SK-N-SH treated with all-trans-retinoic acid at 6 μM for 48 hours (cell line): ENCODE measurements at regions not wholly inside any gene's neighbourhood (a gene's known extent, or its start where the extent isn't known, plus 50 kb on each side); places are given as distances from the start of the nearest gene placed in this dataset.

ENCODE experiments used
- PATZ1 ChIP-seq: fragments of 250-450 bp; sonication (Bioruptor Pico); IDR thresholded peaks from 2 replicates; pipeline ENCODE4 v1.8.0; 2020; ENCODE audit warnings: mild to moderate bottlenecking, moderate library complexity, borderline replicate concordance
- SNAI2 ChIP-seq: fragments of 250-450 bp; sonication (Bioruptor Pico); IDR thresholded peaks from 2 replicates; pipeline ENCODE4 v1.5.0; 2020; ENCODE audit warnings: mild to moderate bottlenecking, moderate library complexity
- TCF4 ChIP-seq: fragments of 250-450 bp; sonication (Bioruptor Pico); IDR thresholded peaks from 2 replicates; pipeline ENCODE4 v1.8.0; 2021; ENCODE audit warnings: mild to moderate bottlenecking, moderate library complexity, borderline replicate concordance
- TOX ChIP-seq: fragments of 250-450 bp; sonication (Bioruptor Pico); IDR thresholded peaks from 2 replicates; pipeline ENCODE4 v1.8.0; 2021; ENCODE audit warnings: mild to moderate bottlenecking, moderate library complexity, borderline replicate concordance
- TSHZ2 ChIP-seq: fragments of 250-450 bp; sonication (Bioruptor Pico); IDR thresholded peaks from 2 replicates; pipeline ENCODE4 v1.5.0; 2020; ENCODE audit warnings: mild to moderate bottlenecking, moderate library complexity
- ZFP3 ChIP-seq: fragments of 250-450 bp; sonication (Bioruptor Pico); IDR thresholded peaks from 2 replicates; pipeline ENCODE4 v1.5.0; 2020; ENCODE audit warnings: mild to moderate bottlenecking, moderate library complexity
- ZFP30 ChIP-seq: fragments of 450-650 bp; formaldehyde crosslinking; IDR thresholded peaks from 2 replicates; pipeline ENCODE4 v1.5.0; 2022; ENCODE audit warnings: mild to moderate bottlenecking, moderate library complexity
- ZNF70 ChIP-seq: fragments of 450-650 bp; formaldehyde crosslinking; IDR thresholded peaks from 2 replicates; pipeline ENCODE4 v1.5.0; 2020; ENCODE audit warnings: mild to moderate bottlenecking, moderate library complexity
- TF ChIP-seq, protein P1 (sequence below): fragments of 250-450 bp; sonication (Bioruptor Pico); IDR thresholded peaks from 2 replicates; pipeline ENCODE4 v1.5.1; 2020; ENCODE audit warnings: low read depth, mild to moderate bottlenecking, moderate library complexity

DNA sequence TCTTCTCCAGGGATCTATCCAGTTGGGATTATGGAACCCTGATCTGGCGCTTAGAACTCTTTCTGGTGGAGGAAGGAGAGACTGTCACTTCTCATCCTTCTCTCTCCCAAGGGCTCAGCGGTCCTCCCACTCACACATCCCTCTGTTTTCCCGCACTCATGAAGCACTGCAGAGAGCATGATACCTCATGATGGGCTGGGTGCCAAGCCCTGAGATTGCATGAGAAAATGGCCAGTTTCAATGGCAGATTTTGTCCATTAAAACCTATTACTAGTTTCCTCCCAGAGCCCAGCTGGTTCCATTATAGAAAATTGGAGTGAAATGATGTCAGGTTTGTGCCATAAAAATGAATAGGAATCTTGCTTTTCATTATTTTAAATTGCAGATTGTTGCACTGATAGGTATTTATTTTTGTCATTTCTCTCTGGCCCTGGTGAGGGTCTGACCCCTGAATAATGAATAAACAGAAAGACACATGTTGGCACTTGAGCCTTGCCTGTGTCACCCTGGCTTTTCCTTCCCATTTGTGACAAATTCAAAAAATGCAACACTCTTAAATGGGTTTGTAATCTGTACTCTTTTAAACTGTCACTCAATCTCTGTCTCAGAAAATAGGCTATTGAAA lies 1151.1 kb downstream of the TYW1 start:
- TF ChIP-seq ZFP30 (CRISPR knock-in tag), result no peak
- TF ChIP-seq, protein P1, sequence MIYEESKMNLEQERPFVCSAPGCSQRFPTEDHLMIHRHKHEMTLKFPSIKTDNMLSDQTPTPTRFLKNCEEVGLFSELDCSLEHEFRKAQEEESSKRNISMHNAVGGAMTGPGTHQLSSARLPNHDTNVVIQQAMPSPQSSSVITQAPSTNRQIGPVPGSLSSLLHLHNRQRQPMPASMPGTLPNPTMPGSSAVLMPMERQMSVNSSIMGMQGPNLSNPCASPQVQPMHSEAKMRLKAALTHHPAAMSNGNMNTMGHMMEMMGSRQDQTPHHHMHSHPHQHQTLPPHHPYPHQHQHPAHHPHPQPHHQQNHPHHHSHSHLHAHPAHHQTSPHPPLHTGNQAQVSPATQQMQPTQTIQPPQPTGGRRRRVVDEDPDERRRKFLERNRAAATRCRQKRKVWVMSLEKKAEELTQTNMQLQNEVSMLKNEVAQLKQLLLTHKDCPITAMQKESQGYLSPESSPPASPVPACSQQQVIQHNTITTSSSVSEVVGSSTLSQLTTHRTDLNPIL (CRISPR knock-in tag), result no peak
- TF ChIP-seq ZFP3 (CRISPR knock-in tag), result no peak
- no peak for TF ChIP-seq PATZ1 (CRISPR knock-in tag)
- peak; percentile 88 for TF ChIP-seq TCF4 (CRISPR knock-in tag)
- TF ChIP-seq SNAI2 (CRISPR knock-in tag), result no peak
- no peak for TF ChIP-seq ZNF70
- TF ChIP-seq TSHZ2 (CRISPR knock-in tag), result peak; percentile 62
- no peak for TF ChIP-seq TOX (CRISPR knock-in tag)
